ENCODE measurements at regions not wholly inside any gene's neighbourhood (a gene's known extent, or its start where the extent isn't known, plus 50 kb on each side); places are given as distances from the start of the nearest gene placed in this dataset.
A peak's percentile ranks its signal among the peaks of the same experiment; 100 is the strongest.

- DNase-seq (ENCODE audit: low read depth), result no peak
- TF ChIP-seq CTCF (conservative IDR thresholded peaks at IDR 0.05; ENCODE audit: low read depth, low read length), result no peak
- no peak overlapping the region for H3K4me3 ChIP-seq (ENCODE audit: low read depth, low read length)
Observed at GRCh38 chr15:81491414-81492096, 117.5 kb upstream of the TMC3 start.

- DNase-seq (ENCODE audit: low read depth), result no peak
- TF ChIP-seq CTCF (conservative IDR thresholded peaks at IDR 0.05; ENCODE audit: low read depth, low read length), result no peak
Observed at GRCh38 chr15:81485806-81486205, 111.8 kb upstream of the TMC3 start.

GRCh38 chr15:81484086-81484955 lies 110.3 kb upstream of the TMC3 start:
- DNase-seq (ENCODE audit: low read depth), result no peak
- H3K4me3 ChIP-seq (ENCODE audit: low read depth, low read length), result no peak overlapping the region
- TF ChIP-seq CTCF (conservative IDR thresholded peaks at IDR 0.05; ENCODE audit: low read depth, low read length), result no peak

More at GRCh38 chr15:81485806-81486205, 111.8 kb upstream of the TMC3 start:
- H3K4me3 ChIP-seq (ENCODE audit: low read depth, low read length), result no peak overlapping the region

- TF ChIP-seq CTCF (conservative IDR thresholded peaks at IDR 0.05; ENCODE audit: low read depth, low read length), result no peak
- no peak for DNase-seq (ENCODE audit: low read depth)
- no peak overlapping the region for H3K4me3 ChIP-seq (ENCODE audit: low read depth, low read length)
Observed at GRCh38 chr15:81483496-81483895, 109.5 kb upstream of the TMC3 start.

- TF ChIP-seq CTCF (conservative IDR thresholded peaks at IDR 0.05; ENCODE audit: low read depth, low read length), result no peak
- no peak for DNase-seq (ENCODE audit: low read depth)
- no peak overlapping the region for H3K4me3 ChIP-seq (ENCODE audit: low read depth, low read length)
Observed at GRCh38 chr15:81481346-81481745, 107.3 kb upstream of the TMC3 start.

- peak; percentile 78 for TF ChIP-seq CTCF (conservative IDR thresholded peaks at IDR 0.05; ENCODE audit: low read depth, low read length)
- peak; percentile 3 for DNase-seq (ENCODE audit: low read depth)
- no peak overlapping the region for H3K4me3 ChIP-seq (ENCODE audit: low read depth, low read length)
Observed at GRCh38 chr15:81480645-81481053, 106.6 kb upstream of the TMC3 start.

All from epithelial cell of proximal tubule (primary cell).